VCaP (cell line): ENCODE measurements at regions not wholly inside any gene's neighbourhood (a gene's known extent, or its start where the extent isn't known, plus 50 kb on each side); places are given as distances from the start of the nearest gene placed in this dataset.

Experiments
- H3K27ac ChIP-seq: fragments of 450-650 bp; 2 replicates; pipeline ENCODE4 v1.5.1; 2017
- TF ChIP-seq, protein P1 (sequence below): fragments of 450-650 bp; conservative IDR thresholded peaks from 2 replicates; pipeline ENCODE4 v1.5.1; 2017; ENCODE audit warnings: mild to moderate bottlenecking, moderate library complexity

DNA sequence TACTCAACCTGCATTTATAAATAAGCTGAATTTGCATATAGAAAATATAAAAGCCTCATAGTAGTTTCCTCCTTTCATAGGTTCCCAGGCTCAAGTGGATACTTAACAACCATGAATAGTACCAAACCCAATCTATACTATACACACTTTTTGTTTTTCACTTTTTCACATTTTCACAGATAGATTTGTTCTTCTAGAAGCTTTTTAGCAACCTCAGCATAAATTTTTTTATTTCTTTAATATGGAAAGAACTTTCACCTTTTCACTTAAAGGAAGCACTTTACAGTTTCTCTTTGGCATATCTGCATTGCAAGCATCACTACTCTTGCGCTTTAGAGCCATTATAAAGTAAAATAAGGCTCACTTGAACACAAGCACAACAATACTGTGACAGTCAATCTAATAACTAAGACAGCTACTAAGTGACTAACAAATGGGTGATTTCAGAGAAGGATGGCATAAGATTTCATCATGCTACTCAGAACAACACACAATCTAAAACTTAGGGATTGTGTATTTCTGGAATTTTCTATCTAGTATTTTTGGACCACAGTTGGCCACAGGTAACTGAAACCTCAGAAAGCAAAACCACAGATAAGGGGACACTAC is 1063.6 kb downstream of the FAM181B start:
- TF ChIP-seq, protein P1, sequence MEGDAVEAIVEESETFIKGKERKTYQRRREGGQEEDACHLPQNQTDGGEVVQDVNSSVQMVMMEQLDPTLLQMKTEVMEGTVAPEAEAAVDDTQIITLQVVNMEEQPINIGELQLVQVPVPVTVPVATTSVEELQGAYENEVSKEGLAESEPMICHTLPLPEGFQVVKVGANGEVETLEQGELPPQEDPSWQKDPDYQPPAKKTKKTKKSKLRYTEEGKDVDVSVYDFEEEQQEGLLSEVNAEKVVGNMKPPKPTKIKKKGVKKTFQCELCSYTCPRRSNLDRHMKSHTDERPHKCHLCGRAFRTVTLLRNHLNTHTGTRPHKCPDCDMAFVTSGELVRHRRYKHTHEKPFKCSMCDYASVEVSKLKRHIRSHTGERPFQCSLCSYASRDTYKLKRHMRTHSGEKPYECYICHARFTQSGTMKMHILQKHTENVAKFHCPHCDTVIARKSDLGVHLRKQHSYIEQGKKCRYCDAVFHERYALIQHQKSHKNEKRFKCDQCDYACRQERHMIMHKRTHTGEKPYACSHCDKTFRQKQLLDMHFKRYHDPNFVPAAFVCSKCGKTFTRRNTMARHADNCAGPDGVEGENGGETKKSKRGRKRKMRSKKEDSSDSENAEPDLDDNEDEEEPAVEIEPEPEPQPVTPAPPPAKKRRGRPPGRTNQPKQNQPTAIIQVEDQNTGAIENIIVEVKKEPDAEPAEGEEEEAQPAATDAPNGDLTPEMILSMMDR = no peak
- no peak overlapping the region for H3K27ac ChIP-seq

DNA sequence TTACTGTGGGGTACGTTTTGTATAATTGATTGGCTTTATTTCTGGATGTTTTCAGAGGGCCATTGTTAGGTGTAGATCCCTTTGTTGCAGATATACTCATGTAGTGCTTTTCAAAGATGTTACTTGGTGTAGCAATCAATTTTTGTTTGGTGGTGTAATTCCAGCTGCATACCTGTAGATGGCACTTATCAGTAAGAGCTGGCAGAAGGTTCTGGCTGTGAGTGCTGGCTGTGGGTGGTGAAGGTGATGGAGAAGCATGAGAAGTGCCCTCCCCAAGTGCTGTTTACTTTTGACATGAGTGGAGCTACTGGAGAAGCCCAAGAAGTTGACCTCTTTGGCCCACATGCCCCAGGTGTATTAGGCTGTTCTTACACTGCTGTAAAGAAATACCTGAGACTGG is 1074.9 kb downstream of the FAM181B start:
- no peak overlapping the region for H3K27ac ChIP-seq
- TF ChIP-seq, protein P1 = peak; percentile 74

DNA sequence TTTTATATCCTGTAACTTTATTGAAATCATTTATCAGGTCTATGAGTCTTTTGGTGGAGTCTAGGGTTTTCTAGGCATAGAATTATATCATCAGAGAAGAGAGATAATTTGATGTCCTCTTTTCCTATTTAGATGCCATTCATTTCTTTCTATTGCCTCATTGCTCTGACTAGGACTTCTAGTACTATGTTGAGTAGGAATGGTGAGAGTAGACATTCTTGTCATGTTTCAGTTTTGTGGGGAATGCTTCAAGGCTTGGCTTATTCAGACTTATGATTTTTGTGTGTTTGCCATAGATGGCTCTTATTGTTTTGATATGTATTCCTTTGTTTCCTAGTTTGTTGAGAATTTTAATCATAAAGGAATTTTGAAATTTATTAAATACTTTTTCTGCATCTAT is 1078.3 kb downstream of the FAM181B start:
- TF ChIP-seq, protein P1 = no peak
- H3K27ac ChIP-seq = no peak overlapping the region

DNA sequence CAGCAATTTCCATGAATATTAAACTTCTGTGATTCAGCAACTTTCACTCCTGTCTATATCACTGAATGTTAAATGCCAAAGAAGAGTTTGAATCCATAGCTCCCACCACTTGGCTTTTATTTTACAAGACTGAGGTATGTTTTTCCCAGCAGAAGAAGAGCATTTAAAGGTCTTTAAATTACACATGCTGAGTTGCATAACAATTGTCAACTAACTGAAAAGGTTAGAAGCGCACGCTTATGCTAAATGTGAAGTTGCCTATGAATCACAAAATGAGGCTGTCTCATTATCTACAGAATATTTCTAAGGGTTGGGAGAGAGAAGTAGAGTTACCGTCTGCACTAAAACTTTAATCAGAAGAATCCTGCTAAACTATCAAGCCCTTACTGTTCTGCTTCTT is 1086.3 kb downstream of the FAM181B start:
- no peak overlapping the region for H3K27ac ChIP-seq
- TF ChIP-seq, protein P1 = no peak

DNA sequence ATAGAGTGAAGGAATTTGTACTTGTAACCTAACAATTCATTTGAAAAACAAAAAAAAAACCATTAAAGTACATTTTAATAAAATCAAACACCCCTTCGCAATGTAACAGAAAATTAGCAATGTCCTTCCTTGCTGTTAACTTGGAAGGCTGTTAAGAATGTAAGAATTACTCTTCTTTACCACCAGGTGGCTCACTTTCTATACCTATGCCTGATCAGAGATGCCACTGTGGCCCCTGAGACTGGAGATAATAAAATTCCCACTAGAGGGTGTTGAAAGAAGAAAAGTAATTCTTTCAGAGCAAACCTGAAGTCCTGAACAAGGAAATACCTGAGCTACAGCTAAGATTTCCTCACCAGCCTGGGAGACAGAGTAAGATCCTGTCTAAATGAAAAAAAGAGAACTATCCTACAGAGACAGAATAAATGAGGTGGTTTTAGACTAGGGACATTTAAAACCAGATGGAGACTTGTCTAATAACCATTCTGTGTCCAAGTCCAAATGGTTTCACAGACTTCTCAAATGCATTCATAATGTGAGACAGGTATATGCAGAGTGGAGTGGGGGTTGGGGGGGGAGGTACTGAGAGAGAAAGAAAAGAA is 1089.3 kb downstream of the FAM181B start:
- no peak overlapping the region for H3K27ac ChIP-seq
- TF ChIP-seq, protein P1 = peak; percentile 90

DNA sequence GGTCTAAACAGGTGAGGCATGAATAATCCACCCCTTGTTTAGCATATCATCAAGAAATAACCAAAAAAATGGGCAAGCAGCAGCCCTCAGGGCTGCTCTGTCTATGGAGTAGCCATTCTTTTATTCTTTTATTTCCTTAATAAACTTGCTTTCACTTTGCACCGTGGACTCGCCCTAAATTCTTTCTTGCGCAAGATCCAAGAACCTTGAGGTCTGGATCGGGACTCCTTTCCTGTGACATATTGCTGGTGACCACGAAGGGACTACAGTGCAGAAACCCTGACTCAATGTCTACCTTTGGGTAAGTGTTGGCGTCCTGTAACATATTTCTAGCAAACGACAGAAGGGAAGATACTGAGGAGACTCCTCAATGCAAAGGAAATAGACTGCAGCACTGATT is 1099.2 kb downstream of the FAM181B start:
- H3K27ac ChIP-seq = no peak overlapping the region
- TF ChIP-seq, protein P1 = no peak

DNA sequence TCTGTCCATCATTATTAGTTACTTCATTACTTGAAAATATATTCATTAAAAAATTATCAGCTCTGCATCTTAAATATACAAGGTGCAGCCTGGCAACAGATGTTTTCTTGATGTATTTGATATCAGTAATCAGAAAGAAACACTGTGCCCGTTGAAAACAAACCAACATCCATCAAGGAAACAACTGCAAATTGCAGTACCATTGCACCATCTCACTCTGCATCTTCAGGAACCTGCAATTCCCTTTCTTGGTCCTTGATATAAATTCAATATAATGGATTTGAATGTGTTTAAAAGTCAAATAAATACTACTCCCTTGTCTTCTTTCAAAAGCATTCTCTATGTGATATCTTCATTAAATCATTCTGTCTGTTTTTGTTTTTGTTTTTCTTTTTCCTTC is 1131.2 kb downstream of the FAM181B start:
- TF ChIP-seq, protein P1 = no peak
- no peak overlapping the region for H3K27ac ChIP-seq
